Vagina (tissue), 2 donors: ENCODE measurements at regions not wholly inside any gene's neighbourhood (a gene's known extent, or its start where the extent isn't known, plus 50 kb on each side); places are given as distances from the start of the nearest gene placed in this dataset.

Experiments used
- CTCF ChIP-seq, 3 experiments: fragments of 450-650 bp in 2 of 3; fragments of 200-600 bp in 1 of 3; sonication (generic) in 1 of 3; IDR thresholded peaks; one replicate each; pipeline ENCODE4 v1.5.1; 2017 to 2019; ENCODE audit warnings: antibody characterized with exemption in 3 of 3, mild to moderate bottlenecking in 2 of 3, moderate library complexity in 2 of 3
- POLR2A ChIP-seq, 2 donors: fragments of 450-650 bp; IDR thresholded peaks; one replicate each; pipeline ENCODE4 v1.6.1; 2017; ENCODE audit warnings: antibody characterized with exemption in 2 of 2, mild to moderate bottlenecking in 2 of 2, moderate library complexity in 2 of 2

GRCh38 chr1:90308421-90308820 lies 313.5 kb downstream of the ZNF326 start:
- TF ChIP-seq CTCF (IDR thresholded peaks at IDR 0.05) (no peak), POLR2A (IDR thresholded peaks at IDR 0.05) (no peak)
